Pons (tissue), 1 donor: ENCODE measurements at regions not wholly inside any gene's neighbourhood (a gene's known extent, or its start where the extent isn't known, plus 50 kb on each side); places are given as distances from the start of the nearest gene placed in this dataset.
"Not testable (repeated sequence)": the region's sequence is repeated elsewhere in the genome, so short reads cannot be mapped to it uniquely, and the experiment has no call there.

Source experiments
- DNase-seq: peaks from one replicate; pipeline ENCODE4 v3.0.0-alpha.2; 2016; ENCODE audit warnings: low spot score

GRCh38 chr10:64574371-64574770 is 1053.2 kb downstream of the REEP3 start:
- no peak for DNase-seq

GRCh38 chr10:64576497-64576896 is 1055.3 kb downstream of the REEP3 start:
- DNase-seq, result no peak

GRCh38 chr10:64578757-64579156 is 1057.6 kb downstream of the REEP3 start:
- not testable (repeated sequence) for DNase-seq

GRCh38 chr10:64586934-64587503 is 1065.8 kb downstream of the REEP3 start:
- no peak for DNase-seq

- DNase-seq, result no peak
These were observed 1072.9 kb downstream of the REEP3 start for GRCh38 chr10:64594072-64594471.

GRCh38 chr10:64598600-64598999 is 1077.4 kb downstream of the REEP3 start:
- DNase-seq, result no peak

- no peak for DNase-seq
These were observed 1080.1 kb downstream of the REEP3 start for GRCh38 chr10:64601298-64601697.

- no peak for DNase-seq
These were observed 1095.9 kb downstream of the REEP3 start for GRCh38 chr10:64617085-64617484.

- DNase-seq, result no peak
These were observed 1097.9 kb downstream of the REEP3 start for GRCh38 chr10:64619102-64619501.

- DNase-seq, result no peak
These were observed 1105.7 kb downstream of the REEP3 start for GRCh38 chr10:64626924-64627323.

- no peak for DNase-seq
These were observed 1109.3 kb downstream of the REEP3 start for GRCh38 chr10:64630534-64630933.

GRCh38 chr10:64635906-64636305 is 1114.7 kb downstream of the REEP3 start:
- peak; percentile 76 for DNase-seq

- DNase-seq, result peak; percentile 98
These were observed 1115.3 kb downstream of the REEP3 start for GRCh38 chr10:64636461-64636860.

GRCh38 chr10:64637939-64638338 is 1116.7 kb downstream of the REEP3 start:
- DNase-seq, result no peak

- DNase-seq, result peak; percentile 83
These were observed 1127.7 kb downstream of the REEP3 start for GRCh38 chr10:64648915-64649314.

- DNase-seq, result no peak
These were observed 1137.3 kb downstream of the REEP3 start for GRCh38 chr10:64658528-64658927.

- DNase-seq, result no peak
These were observed 1138.1 kb downstream of the REEP3 start for GRCh38 chr10:64659311-64659710.

GRCh38 chr10:64682043-64682442 is 1160.8 kb downstream of the REEP3 start:
- DNase-seq, result no peak

GRCh38 chr10:64690194-64690593 is 1169.0 kb downstream of the REEP3 start:
- no peak for DNase-seq

GRCh38 chr10:64699244-64699643 is 1178.0 kb downstream of the REEP3 start:
- DNase-seq, result no peak

- not testable (repeated sequence) for DNase-seq
These were observed 1180.9 kb downstream of the REEP3 start for GRCh38 chr10:64702086-64702485.

GRCh38 chr10:64708884-64709681 is 1187.9 kb downstream of the REEP3 start:
- DNase-seq, result no peak

- DNase-seq, result no peak
These were observed 1205.3 kb downstream of the REEP3 start for GRCh38 chr10:64726466-64726865.

- no peak for DNase-seq
These were observed 1209.8 kb downstream of the REEP3 start for GRCh38 chr10:64731016-64731415.
